Neural cell (in vitro differentiated cells): ENCODE measurements at regions not wholly inside any gene's neighbourhood (a gene's known extent, or its start where the extent isn't known, plus 50 kb on each side); places are given as distances from the start of the nearest gene placed in this dataset.

Experiments used
- H2AFZ ChIP-seq: fragments of 200-600, 300-800 bp; sonication (generic), shearing (Covaris generic); 2 replicates; pipeline ENCODE4 v1.6.0; 2014; ENCODE audit warnings: low read depth, mild to moderate bottlenecking, antibody characterized with exemption, low read length, moderate library complexity
- H3F3A ChIP-seq: fragments of 200-600 bp; shearing (Covaris generic); 2 replicates; pipeline ENCODE4 v1.6.1; 2016; ENCODE audit warnings: mild to moderate bottlenecking, moderate library complexity, mixed read lengths, antibody characterized with exemption, low read length; ENCODE audit not compliant: insufficient read depth, poor library complexity, severe bottlenecking
- H3K27ac ChIP-seq: fragments of 200-600, 300-800 bp; sonication (generic), shearing (Covaris generic); 2 replicates; pipeline ENCODE4 v1.5.1; 2014; ENCODE audit warnings: mild to moderate bottlenecking, low read length, moderate library complexity
- H3K27me3 ChIP-seq: fragments of 300-800, 200-600 bp; sonication (generic), shearing (Covaris generic); 2 replicates; pipeline ENCODE4 v1.6.0; 2014; ENCODE audit warnings: mild to moderate bottlenecking, low read depth, low read length, moderate library complexity; ENCODE audit not compliant: insufficient read depth
- H3K36me3 ChIP-seq: fragments of 300-800, 200-600 bp; sonication (generic), shearing (Covaris generic); 2 replicates; pipeline ENCODE4 v1.5.1; 2014; ENCODE audit warnings: mild to moderate bottlenecking, antibody characterized with exemption, low read length, moderate library complexity; ENCODE audit not compliant: insufficient read depth
- H3K4me2 ChIP-seq: fragments of 300-800, 200-600 bp; sonication (generic), shearing (Covaris generic); 2 replicates; pipeline ENCODE4 v1.6.0; 2014; ENCODE audit warnings: mild to moderate bottlenecking, low read length
- H3K4me3 ChIP-seq: fragments of 300-800, 200-600 bp; sonication (generic), shearing (Covaris generic); 2 replicates; pipeline ENCODE4 v1.5.1; 2014; ENCODE audit warnings: mild to moderate bottlenecking, low read length, moderate library complexity
- H3K79me2 ChIP-seq: fragments of 200-600 bp; shearing (Covaris generic); replicated peaks from 2 replicates; pipeline ENCODE4 v1.6.0; 2014; ENCODE audit warnings: mild to moderate bottlenecking, low read length, moderate library complexity; ENCODE audit not compliant: insufficient read depth
- H3K9ac ChIP-seq: fragments of 300-800, 200-600 bp; sonication (generic), shearing (Covaris generic); 2 replicates; pipeline ENCODE4 v1.6.1; 2016; ENCODE audit warnings: mild to moderate bottlenecking, low read length, mixed read lengths
- H3K9me2 ChIP-seq: fragments of 200-600 bp; shearing (Covaris generic); 2 replicates; pipeline ENCODE4 v1.6.1; 2016; ENCODE audit warnings: mild to moderate bottlenecking, low read length, mixed read lengths; ENCODE audit not compliant: insufficient read depth
- H3K9me3 ChIP-seq: fragments of 200-600, 300-800 bp; sonication (generic), shearing (Covaris generic); 2 replicates; pipeline ENCODE4 v1.6.1; 2016; ENCODE audit warnings: mild to moderate bottlenecking, mixed run types, low read length, moderate library complexity, mixed read lengths
- H4K20me1 ChIP-seq: fragments of 200-600 bp; shearing (Covaris generic); 2 replicates; pipeline ENCODE4 v1.6.1; 2016; ENCODE audit warnings: mild to moderate bottlenecking, mixed run types; ENCODE audit not compliant: insufficient read depth
- CTCF ChIP-seq: fragments of 450-650 bp; IDR thresholded peaks from 2 replicates; pipeline ENCODE4 v1.5.1; 2014; ENCODE audit warnings: antibody characterized with exemption, mild to moderate bottlenecking, moderate library complexity; ENCODE audit not compliant: poor library complexity, severe bottlenecking
- EP300 ChIP-seq: fragments of 450-650 bp; conservative IDR thresholded peaks from 2 replicates; pipeline ENCODE4 v1.6.1; 2014; ENCODE audit warnings: antibody characterized with exemption, mild to moderate bottlenecking, moderate library complexity; ENCODE audit not compliant: poor library complexity, severe bottlenecking
- EZH2 ChIP-seq: fragments of 200-600, 300-800 bp; shearing (Covaris generic), sonication (generic); IDR thresholded peaks from 2 replicates; pipeline ENCODE4 v1.6.1; 2014; ENCODE audit warnings: antibody characterized with exemption, low read length, borderline replicate concordance, mild to moderate bottlenecking; ENCODE audit not compliant: insufficient read depth, poor library complexity, severe bottlenecking
- MXI1 ChIP-seq: fragments of 450-650 bp; conservative IDR thresholded peaks from 2 replicates; pipeline ENCODE4 v1.6.1; 2014; ENCODE audit warnings: antibody characterized with exemption, mild to moderate bottlenecking; ENCODE audit not compliant: poor library complexity, severe bottlenecking
- POLR2AphosphoS5 ChIP-seq: IDR thresholded peaks from 2 replicates; pipeline ENCODE4 v1.6.1; 2012
- RAD21 ChIP-seq: fragments of 450-650 bp; conservative IDR thresholded peaks from 2 replicates; pipeline ENCODE4 v1.6.1; 2014; ENCODE audit warnings: antibody characterized with exemption, mild to moderate bottlenecking, moderate library complexity
- REST ChIP-seq: IDR thresholded peaks from 2 replicates; pipeline ENCODE4 v1.6.1; 2012; ENCODE audit warnings: borderline replicate concordance
- SMC3 ChIP-seq: fragments of 450-650 bp; conservative IDR thresholded peaks from 2 replicates; pipeline ENCODE4 v1.6.1; 2014; ENCODE audit warnings: antibody characterized with exemption, mild to moderate bottlenecking, moderate library complexity; ENCODE audit not compliant: poor library complexity
- TAF1 ChIP-seq: IDR thresholded peaks from 2 replicates; pipeline ENCODE4 v1.6.1; 2012; ENCODE audit warnings: low read depth

- H3K4me3 ChIP-seq: no peak overlapping the region
- H3K79me2 ChIP-seq: no peaks in the 10 kb centered on the region
- H3K9ac ChIP-seq: no peak overlapping the region
- no peak overlapping the region for H3K27ac ChIP-seq
- no peaks in the 10 kb centered on the region for H3K9me3 ChIP-seq
- H3K9me2 ChIP-seq: no peaks in the 10 kb centered on the region
- H3K4me2 ChIP-seq: no peak overlapping the region
- H3K27me3 ChIP-seq: no peaks in the 10 kb centered on the region
- no peaks in the 10 kb centered on the region for H4K20me1 ChIP-seq
- no peaks in the 10 kb centered on the region for H3K36me3 ChIP-seq
- TF ChIP-seq REST: no peak
- TF ChIP-seq EP300: no peak
- TF ChIP-seq TAF1: no peak
- TF ChIP-seq EZH2: no peak
- no peak for TF ChIP-seq MXI1
- no peak for TF ChIP-seq SMC3
- no peak for TF ChIP-seq POLR2AphosphoS5
- TF ChIP-seq RAD21: no peak
- no peak for TF ChIP-seq CTCF
- no peak overlapping the region for H2AFZ ChIP-seq
- H3F3A ChIP-seq: no peaks in the 10 kb centered on the region
Observed at GRCh38 chr5:106584268-106584667, 1086.5 kb downstream of the EFNA5 start.

- no peaks in the 10 kb centered on the region for H3K9me2 ChIP-seq
- H3K27ac ChIP-seq: no peak overlapping the region
- no peak overlapping the region for H3K9ac ChIP-seq
- no peaks in the 10 kb centered on the region for H3K9me3 ChIP-seq
- no peaks in the 10 kb centered on the region for H3F3A ChIP-seq
- no peaks in the 10 kb centered on the region for H3K27me3 ChIP-seq
- no peak overlapping the region for H3K4me3 ChIP-seq
- H3K4me2 ChIP-seq: no peak overlapping the region
- TF ChIP-seq RAD21 (no peak), MXI1 (no peak), TAF1 (no peak), CTCF (no peak), REST (no peak), EZH2 (no peak), EP300 (no peak), POLR2AphosphoS5 (no peak), SMC3 (no peak)
- no peaks in the 10 kb centered on the region for H3K79me2 ChIP-seq
- H2AFZ ChIP-seq: no peak overlapping the region
- H3K36me3 ChIP-seq: no peaks in the 10 kb centered on the region
- no peaks in the 10 kb centered on the region for H4K20me1 ChIP-seq
Observed at GRCh38 chr5:106578736-106579135, 1092.0 kb downstream of the EFNA5 start.
